Esophagus muscularis mucosa (tissue), 4 donors: ENCODE measurements at regions not wholly inside any gene's neighbourhood (a gene's known extent, or its start where the extent isn't known, plus 50 kb on each side); places are given as distances from the start of the nearest gene placed in this dataset.
"Not testable (repeated sequence)": the region's sequence is repeated elsewhere in the genome, so short reads cannot be mapped to it uniquely, and the experiment has no call there.

Experiments used
- CTCF ChIP-seq, 3 experiments: fragments of 200-600 bp in 2 of 3; fragments of 450-650 bp in 1 of 3; sonication (generic) in 2 of 3; IDR thresholded peaks; one replicate each; pipeline ENCODE4 v1.5.1; 2017 to 2019; ENCODE audit warnings: antibody characterized with exemption in 3 of 3, mild to moderate bottlenecking in 2 of 3, moderate library complexity in 1 of 3
- EP300 ChIP-seq: sonication (generic); formaldehyde crosslinking; IDR thresholded peaks from one replicate; pipeline ENCODE4 v1.6.1; 2017; ENCODE audit warnings: antibody characterized with exemption
- POLR2A ChIP-seq: fragments of 450-650 bp; IDR thresholded peaks from one replicate; pipeline ENCODE4 v1.6.1; 2017; ENCODE audit warnings: antibody characterized with exemption, moderate library complexity, mild to moderate bottlenecking, low read depth
- POLR2AphosphoS5 ChIP-seq, 2 donors: sonication (generic); formaldehyde crosslinking; IDR thresholded peaks; one replicate each; pipeline ENCODE4 v1.6.1; 2017; ENCODE audit warnings: antibody characterized with exemption in 2 of 2

GRCh38 chrX:137934887-137935286, 369.0 kb downstream of the ZIC3 start:
- not testable (repeated sequence) for TF ChIP-seq CTCF (IDR thresholded peaks at IDR 0.05); POLR2AphosphoS5 (IDR thresholded peaks at IDR 0.05); EP300; POLR2A
